OCI-LY1 (cell line): ENCODE measurements at regions not wholly inside any gene's neighbourhood (a gene's known extent, or its start where the extent isn't known, plus 50 kb on each side); places are given as distances from the start of the nearest gene placed in this dataset.

Source experiments
- CTCF ChIP-seq: fragments of 200-600 bp; sonication (generic), shearing (Covaris generic); IDR thresholded peaks from 2 replicates; pipeline ENCODE4 v1.5.1; 2017; ENCODE audit warnings: mild to moderate bottlenecking, antibody characterized with exemption, low read length, moderate library complexity, mixed read lengths
- EZH2 ChIP-seq: fragments of 200-600 bp; sonication (generic), shearing (Covaris generic); IDR thresholded peaks from 2 replicates; pipeline ENCODE4 v1.8.0; 2017; ENCODE audit warnings: borderline replicate concordance, mixed run types, mild to moderate bottlenecking, antibody characterized with exemption, low read length, moderate library complexity, mixed read lengths

GRCh38 chr5:74352256-74352655 is 288.3 kb downstream of the ENC1 start:
- TF ChIP-seq CTCF, result no peak
- no peak for TF ChIP-seq EZH2
